SU-DHL-6 (cell line): ENCODE measurements at regions not wholly inside any gene's neighbourhood (a gene's known extent, or its start where the extent isn't known, plus 50 kb on each side); places are given as distances from the start of the nearest gene placed in this dataset.

Source experiments
- EZH2phosphoT487 ChIP-seq: fragments of 200-600 bp; sonication (generic), shearing (Covaris generic); conservative IDR thresholded peaks from 2 replicates; pipeline ENCODE4 v1.6.1; 2018; ENCODE audit warnings: mild to moderate bottlenecking, antibody characterized with exemption, low read length, moderate library complexity, mixed read lengths
- TF ChIP-seq, protein P1 (sequence below): fragments of 200-600 bp; sonication (generic); IDR thresholded peaks from one replicate; pipeline ENCODE4 v1.5.1; 2017; ENCODE audit warnings: antibody characterized with exemption, mild to moderate bottlenecking, low read length, moderate library complexity; ENCODE audit not compliant: insufficient read depth, poor library complexity, severe bottlenecking

DNA sequence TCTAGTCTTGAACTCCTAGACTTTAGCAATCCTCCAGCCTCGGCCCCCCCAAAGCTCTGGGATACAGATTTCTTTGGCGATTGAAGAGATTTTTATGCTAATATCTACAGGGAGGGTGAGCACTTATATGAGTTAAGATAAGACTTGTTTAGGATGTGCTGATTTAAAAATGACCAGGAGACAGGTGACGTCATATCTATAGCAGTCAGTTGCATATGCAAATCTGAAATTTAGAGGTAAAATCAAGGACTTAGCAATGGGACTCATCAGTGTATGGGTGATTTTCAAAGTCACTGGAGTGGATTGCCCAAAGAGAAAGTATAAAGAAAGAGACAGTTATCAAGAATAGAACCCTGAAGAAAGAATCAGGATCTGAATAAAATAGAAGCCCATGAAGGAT lies 394.5 kb downstream of the ADGRL2 start:
- TF ChIP-seq, protein P1, sequence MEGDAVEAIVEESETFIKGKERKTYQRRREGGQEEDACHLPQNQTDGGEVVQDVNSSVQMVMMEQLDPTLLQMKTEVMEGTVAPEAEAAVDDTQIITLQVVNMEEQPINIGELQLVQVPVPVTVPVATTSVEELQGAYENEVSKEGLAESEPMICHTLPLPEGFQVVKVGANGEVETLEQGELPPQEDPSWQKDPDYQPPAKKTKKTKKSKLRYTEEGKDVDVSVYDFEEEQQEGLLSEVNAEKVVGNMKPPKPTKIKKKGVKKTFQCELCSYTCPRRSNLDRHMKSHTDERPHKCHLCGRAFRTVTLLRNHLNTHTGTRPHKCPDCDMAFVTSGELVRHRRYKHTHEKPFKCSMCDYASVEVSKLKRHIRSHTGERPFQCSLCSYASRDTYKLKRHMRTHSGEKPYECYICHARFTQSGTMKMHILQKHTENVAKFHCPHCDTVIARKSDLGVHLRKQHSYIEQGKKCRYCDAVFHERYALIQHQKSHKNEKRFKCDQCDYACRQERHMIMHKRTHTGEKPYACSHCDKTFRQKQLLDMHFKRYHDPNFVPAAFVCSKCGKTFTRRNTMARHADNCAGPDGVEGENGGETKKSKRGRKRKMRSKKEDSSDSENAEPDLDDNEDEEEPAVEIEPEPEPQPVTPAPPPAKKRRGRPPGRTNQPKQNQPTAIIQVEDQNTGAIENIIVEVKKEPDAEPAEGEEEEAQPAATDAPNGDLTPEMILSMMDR, result no peak
- TF ChIP-seq EZH2phosphoT487, result no peak
